ENCODE measurements at regions not wholly inside any gene's neighbourhood (a gene's known extent, or its start where the extent isn't known, plus 50 kb on each side); places are given as distances from the start of the nearest gene placed in this dataset.
A peak's percentile ranks its signal among the peaks of the same experiment; 100 is the strongest.

DNA sequence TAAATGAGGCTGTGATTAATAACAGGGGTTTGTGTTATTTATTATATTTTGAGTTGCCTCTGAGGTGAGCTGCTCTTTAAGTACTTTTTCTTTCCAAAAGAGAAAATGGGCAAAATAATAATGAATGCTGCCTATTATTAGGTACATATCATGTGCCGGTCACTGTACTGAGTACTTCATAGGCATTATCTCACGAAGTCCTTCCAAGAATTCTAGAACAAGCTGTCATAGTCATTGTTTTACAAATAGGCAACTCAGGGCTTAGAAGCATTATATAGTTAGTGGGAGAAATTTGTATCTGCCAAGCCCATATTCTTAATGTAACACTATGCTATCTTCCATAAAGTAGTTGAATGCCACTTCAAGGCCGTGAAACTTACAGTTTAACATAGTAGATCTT lies 628.7 kb downstream of the CCDC171 start:
- Histone ChIP-seq H3K4me1 (ENCODE audit: control insufficient read depth in 4 of 4, insufficient read depth in 4 of 4, low read length in 3 of 4) (no peaks in the 10 kb centered on the region), H3K9ac (ENCODE audit: low read depth in 1 of 2, low read length in 2 of 2) (no peak overlapping the region), H3K27ac (ENCODE audit: low read depth in 1 of 2, low read length in 2 of 2) (no peak overlapping the region), H3K27me3 (ENCODE audit: control insufficient read depth in 4 of 4, insufficient read depth in 4 of 4, low read length in 3 of 4) (no peaks in the 10 kb centered on the region), H3K9me3 (ENCODE audit: control insufficient read depth in 4 of 4, low read length in 3 of 4) (no peaks in the 10 kb centered on the region), H3K4me3 (ENCODE audit: low read depth in 1 of 3, low read length in 3 of 3) (no peak overlapping the region), H3K36me3 (ENCODE audit: control insufficient read depth in 4 of 4, insufficient read depth in 3 of 4, low read depth in 1 of 4, low read length in 3 of 4) (no peaks in the 10 kb centered on the region)
- DNase-seq (ENCODE audit: low spot score), result no peak
- WGBS, result 95% methylated on average over 3 of the region's 3 CpGs
- TF ChIP-seq FOXA1 (IDR thresholded peaks at IDR 0.05), result no peak
- TF ChIP-seq, protein P1, sequence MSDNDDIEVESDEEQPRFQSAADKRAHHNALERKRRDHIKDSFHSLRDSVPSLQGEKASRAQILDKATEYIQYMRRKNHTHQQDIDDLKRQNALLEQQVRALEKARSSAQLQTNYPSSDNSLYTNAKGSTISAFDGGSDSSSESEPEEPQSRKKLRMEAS (IDR thresholded peaks at IDR 0.05), result no peak
- no peak for TF ChIP-seq JUND (IDR thresholded peaks at IDR 0.05)
- TF ChIP-seq, protein P2, sequence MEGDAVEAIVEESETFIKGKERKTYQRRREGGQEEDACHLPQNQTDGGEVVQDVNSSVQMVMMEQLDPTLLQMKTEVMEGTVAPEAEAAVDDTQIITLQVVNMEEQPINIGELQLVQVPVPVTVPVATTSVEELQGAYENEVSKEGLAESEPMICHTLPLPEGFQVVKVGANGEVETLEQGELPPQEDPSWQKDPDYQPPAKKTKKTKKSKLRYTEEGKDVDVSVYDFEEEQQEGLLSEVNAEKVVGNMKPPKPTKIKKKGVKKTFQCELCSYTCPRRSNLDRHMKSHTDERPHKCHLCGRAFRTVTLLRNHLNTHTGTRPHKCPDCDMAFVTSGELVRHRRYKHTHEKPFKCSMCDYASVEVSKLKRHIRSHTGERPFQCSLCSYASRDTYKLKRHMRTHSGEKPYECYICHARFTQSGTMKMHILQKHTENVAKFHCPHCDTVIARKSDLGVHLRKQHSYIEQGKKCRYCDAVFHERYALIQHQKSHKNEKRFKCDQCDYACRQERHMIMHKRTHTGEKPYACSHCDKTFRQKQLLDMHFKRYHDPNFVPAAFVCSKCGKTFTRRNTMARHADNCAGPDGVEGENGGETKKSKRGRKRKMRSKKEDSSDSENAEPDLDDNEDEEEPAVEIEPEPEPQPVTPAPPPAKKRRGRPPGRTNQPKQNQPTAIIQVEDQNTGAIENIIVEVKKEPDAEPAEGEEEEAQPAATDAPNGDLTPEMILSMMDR (IDR thresholded peaks at IDR 0.05; ENCODE audit: low read depth, low read length, missing input control), result no peak
- no peak for TF ChIP-seq RXRA (IDR thresholded peaks at IDR 0.05)
- TF ChIP-seq GABPA (IDR thresholded peaks at IDR 0.05 in 1 of 2, conservative IDR thresholded peaks at IDR 0.05 in 1 of 2), result no peak
- TF ChIP-seq, protein P3, sequence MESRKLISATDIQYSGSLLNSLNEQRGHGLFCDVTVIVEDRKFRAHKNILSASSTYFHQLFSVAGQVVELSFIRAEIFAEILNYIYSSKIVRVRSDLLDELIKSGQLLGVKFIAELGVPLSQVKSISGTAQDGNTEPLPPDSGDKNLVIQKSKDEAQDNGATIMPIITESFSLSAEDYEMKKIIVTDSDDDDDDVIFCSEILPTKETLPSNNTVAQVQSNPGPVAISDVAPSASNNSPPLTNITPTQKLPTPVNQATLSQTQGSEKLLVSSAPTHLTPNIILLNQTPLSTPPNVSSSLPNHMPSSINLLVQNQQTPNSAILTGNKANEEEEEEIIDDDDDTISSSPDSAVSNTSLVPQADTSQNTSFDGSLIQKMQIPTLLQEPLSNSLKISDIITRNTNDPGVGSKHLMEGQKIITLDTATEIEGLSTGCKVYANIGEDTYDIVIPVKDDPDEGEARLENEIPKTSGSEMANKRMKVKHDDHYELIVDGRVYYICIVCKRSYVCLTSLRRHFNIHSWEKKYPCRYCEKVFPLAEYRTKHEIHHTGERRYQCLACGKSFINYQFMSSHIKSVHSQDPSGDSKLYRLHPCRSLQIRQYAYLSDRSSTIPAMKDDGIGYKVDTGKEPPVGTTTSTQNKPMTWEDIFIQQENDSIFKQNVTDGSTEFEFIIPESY (IDR thresholded peaks at IDR 0.05), result no peak

DNA sequence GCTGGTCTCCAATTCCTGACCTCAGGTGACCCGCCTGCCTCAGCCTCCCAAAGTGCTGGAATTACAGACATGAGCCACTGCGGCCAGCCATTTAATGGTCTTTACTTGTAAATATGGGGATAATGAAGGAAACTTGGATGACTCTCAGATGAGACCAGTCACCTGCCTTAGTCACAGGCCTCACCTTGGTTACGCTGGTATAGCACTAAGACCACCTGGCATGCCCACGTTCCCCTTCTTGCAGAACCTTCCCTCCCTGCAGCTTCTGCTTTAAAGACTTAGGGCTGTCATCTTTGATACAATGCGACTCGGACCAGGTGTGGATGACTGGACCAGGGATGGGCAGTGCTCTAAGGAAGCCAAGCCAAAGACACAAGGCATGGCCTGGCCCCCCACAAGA lies 629.9 kb downstream of the CCDC171 start:
- no peak for TF ChIP-seq HNF4G (IDR thresholded peaks at IDR 0.05)
- TF ChIP-seq, protein P4, sequence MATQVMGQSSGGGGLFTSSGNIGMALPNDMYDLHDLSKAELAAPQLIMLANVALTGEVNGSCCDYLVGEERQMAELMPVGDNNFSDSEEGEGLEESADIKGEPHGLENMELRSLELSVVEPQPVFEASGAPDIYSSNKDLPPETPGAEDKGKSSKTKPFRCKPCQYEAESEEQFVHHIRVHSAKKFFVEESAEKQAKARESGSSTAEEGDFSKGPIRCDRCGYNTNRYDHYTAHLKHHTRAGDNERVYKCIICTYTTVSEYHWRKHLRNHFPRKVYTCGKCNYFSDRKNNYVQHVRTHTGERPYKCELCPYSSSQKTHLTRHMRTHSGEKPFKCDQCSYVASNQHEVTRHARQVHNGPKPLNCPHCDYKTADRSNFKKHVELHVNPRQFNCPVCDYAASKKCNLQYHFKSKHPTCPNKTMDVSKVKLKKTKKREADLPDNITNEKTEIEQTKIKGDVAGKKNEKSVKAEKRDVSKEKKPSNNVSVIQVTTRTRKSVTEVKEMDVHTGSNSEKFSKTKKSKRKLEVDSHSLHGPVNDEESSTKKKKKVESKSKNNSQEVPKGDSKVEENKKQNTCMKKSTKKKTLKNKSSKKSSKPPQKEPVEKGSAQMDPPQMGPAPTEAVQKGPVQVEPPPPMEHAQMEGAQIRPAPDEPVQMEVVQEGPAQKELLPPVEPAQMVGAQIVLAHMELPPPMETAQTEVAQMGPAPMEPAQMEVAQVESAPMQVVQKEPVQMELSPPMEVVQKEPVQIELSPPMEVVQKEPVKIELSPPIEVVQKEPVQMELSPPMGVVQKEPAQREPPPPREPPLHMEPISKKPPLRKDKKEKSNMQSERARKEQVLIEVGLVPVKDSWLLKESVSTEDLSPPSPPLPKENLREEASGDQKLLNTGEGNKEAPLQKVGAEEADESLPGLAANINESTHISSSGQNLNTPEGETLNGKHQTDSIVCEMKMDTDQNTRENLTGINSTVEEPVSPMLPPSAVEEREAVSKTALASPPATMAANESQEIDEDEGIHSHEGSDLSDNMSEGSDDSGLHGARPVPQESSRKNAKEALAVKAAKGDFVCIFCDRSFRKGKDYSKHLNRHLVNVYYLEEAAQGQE (IDR thresholded peaks at IDR 0.05), result no peak
- TF ChIP-seq, protein P2 (IDR thresholded peaks at IDR 0.05; ENCODE audit: low read depth, low read length, missing input control), result no peak
- TF ChIP-seq EGR1 (IDR thresholded peaks at IDR 0.05; ENCODE audit: low read depth in 2 of 2), result no peak
- TF ChIP-seq FOXA2 (IDR thresholded peaks at IDR 0.05), result no peak
- TF ChIP-seq TAF1 (conservative IDR thresholded peaks at IDR 0.05), result no peak
- TF ChIP-seq SP1 (IDR thresholded peaks at IDR 0.05), result no peak
- TF ChIP-seq, protein P1 (IDR thresholded peaks at IDR 0.05), result no peak
- TF ChIP-seq YY1 (IDR thresholded peaks at IDR 0.05), result no peak
- TF ChIP-seq FOXA1 (IDR thresholded peaks at IDR 0.05), result no peak
- TF ChIP-seq, protein P5, sequence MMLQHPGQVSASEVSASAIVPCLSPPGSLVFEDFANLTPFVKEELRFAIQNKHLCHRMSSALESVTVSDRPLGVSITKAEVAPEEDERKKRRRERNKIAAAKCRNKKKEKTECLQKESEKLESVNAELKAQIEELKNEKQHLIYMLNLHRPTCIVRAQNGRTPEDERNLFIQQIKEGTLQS (IDR thresholded peaks at IDR 0.05), result no peak
- no peak for TF ChIP-seq JUND (IDR thresholded peaks at IDR 0.05)
- no peak for TF ChIP-seq RXRA (IDR thresholded peaks at IDR 0.05)
- no peak for TF ChIP-seq GABPA (IDR thresholded peaks at IDR 0.05 in 1 of 2, conservative IDR thresholded peaks at IDR 0.05 in 1 of 2)
- TF ChIP-seq, protein P3 (IDR thresholded peaks at IDR 0.05), result no peak
- TF ChIP-seq HNF4A (conservative IDR thresholded peaks at IDR 0.05), result no peak
- no peak for TF ChIP-seq NR2F2 (IDR thresholded peaks at IDR 0.05)
- no peak for TF ChIP-seq RAD21 (IDR thresholded peaks at IDR 0.05)
- Histone ChIP-seq H3K9me3 (ENCODE audit: control insufficient read depth in 4 of 4, low read length in 3 of 4) (no peaks in the 10 kb centered on the region), H3K36me3 (ENCODE audit: control insufficient read depth in 4 of 4, insufficient read depth in 3 of 4, low read depth in 1 of 4, low read length in 3 of 4) (no peaks in the 10 kb centered on the region), H3K4me1 (ENCODE audit: control insufficient read depth in 4 of 4, insufficient read depth in 4 of 4, low read length in 3 of 4) (no peaks in the 10 kb centered on the region), H3K9ac (ENCODE audit: low read depth in 1 of 2, low read length in 2 of 2) (no peak overlapping the region), H3K4me3 (ENCODE audit: low read depth in 1 of 3, low read length in 3 of 3) (no peak overlapping the region), H3K27me3 (ENCODE audit: control insufficient read depth in 4 of 4, insufficient read depth in 4 of 4, low read length in 3 of 4) (no peaks in the 10 kb centered on the region), H3K27ac (ENCODE audit: low read depth in 1 of 2, low read length in 2 of 2) (no peak overlapping the region)
- peak; percentile 20 for DNase-seq (ENCODE audit: low spot score)
- 95% methylated on average over 6 of the region's 6 CpGs for WGBS

Measured in liver (tissue), 8 donors.